DND-41 (cell line): ENCODE measurements at regions not wholly inside any gene's neighbourhood (a gene's known extent, or its start where the extent isn't known, plus 50 kb on each side); places are given as distances from the start of the nearest gene placed in this dataset.

Experiments
- ATAC-seq: fragments of 200-7000 bp; cut with Tn5 transposase; 3 replicates; pipeline ENCODE4 v1.9.1; 2021; ENCODE audit warnings: low read depth; ENCODE audit not compliant: insufficient read depth
- DNase-seq: peaks from one replicate; pipeline ENCODE4 v3.0.0-alpha.2; 2020
- H2AFZ ChIP-seq: 2 replicates; pipeline ENCODE4 v1.6.0; 2012; ENCODE audit warnings: low read depth, low read length
- H3K27ac ChIP-seq: 2 replicates; pipeline ENCODE4 v1.5.1; 2012; ENCODE audit warnings: low read length, inconsistent platforms
- H3K27me3 ChIP-seq: fragments of 200-600 bp; sonication (generic); 2 replicates; pipeline ENCODE4 v1.6.0; 2012; ENCODE audit warnings: low read length, mild to moderate bottlenecking, inconsistent platforms; ENCODE audit not compliant: insufficient read depth, poor library complexity
- H3K36me3 ChIP-seq: 2 replicates; pipeline ENCODE4 v1.5.1; 2012; ENCODE audit warnings: low read length, inconsistent platforms; ENCODE audit not compliant: insufficient read depth
- H3K4me1 ChIP-seq: 2 replicates; pipeline ENCODE4 v1.5.1; 2012; ENCODE audit warnings: mild to moderate bottlenecking, low read length; ENCODE audit not compliant: insufficient read depth
- H3K4me2 ChIP-seq: 2 replicates; pipeline ENCODE4 v1.6.0; 2012; ENCODE audit warnings: mild to moderate bottlenecking, moderate library complexity, low read length, inconsistent platforms; ENCODE audit not compliant: insufficient read depth
- H3K4me3 ChIP-seq, 2 experiments: fragments of 200-600 bp in 1 of 2; shearing (Covaris generic) in 1 of 2; 2 replicates each; pipeline ENCODE4 v1.5.1; 2012 to 2016; ENCODE audit warnings: inconsistent platforms in 2 of 2, low read length in 2 of 2, mild to moderate bottlenecking in 2 of 2, low read depth in 1 of 2, moderate library complexity in 1 of 2
- H3K79me2 ChIP-seq: 2 replicates; pipeline ENCODE4 v1.6.0; 2012; ENCODE audit warnings: low read length, inconsistent platforms; ENCODE audit not compliant: insufficient read depth
- H3K9ac ChIP-seq: 2 replicates; pipeline ENCODE4 v1.6.0; 2012; ENCODE audit warnings: low read depth, mild to moderate bottlenecking, inconsistent platforms, low read length, moderate library complexity
- H3K9me3 ChIP-seq: 2 replicates; pipeline ENCODE4 v1.5.1; 2012; ENCODE audit warnings: low read length, moderate library complexity, mild to moderate bottlenecking, inconsistent platforms; ENCODE audit not compliant: insufficient read depth, severe bottlenecking
- H4K20me1 ChIP-seq: 2 replicates; pipeline ENCODE4 v1.6.0; 2012; ENCODE audit warnings: low read length; ENCODE audit not compliant: insufficient read depth
- EZH2 ChIP-seq: IDR thresholded peaks from 3 replicates; pipeline ENCODE4 v1.6.1; 2012; ENCODE audit warnings: borderline replicate concordance, low read depth, mild to moderate bottlenecking, moderate library complexity, low read length, inconsistent platforms; ENCODE audit not compliant: severe bottlenecking
- TF ChIP-seq, protein P1 (sequence below): IDR thresholded peaks from 2 replicates; pipeline ENCODE4 v1.5.1; 2012; ENCODE audit warnings: borderline replicate concordance, low read length, moderate library complexity, mild to moderate bottlenecking; ENCODE audit not compliant: poor library complexity, severe bottlenecking; ENCODE audit errors: extremely low read depth

DNA sequence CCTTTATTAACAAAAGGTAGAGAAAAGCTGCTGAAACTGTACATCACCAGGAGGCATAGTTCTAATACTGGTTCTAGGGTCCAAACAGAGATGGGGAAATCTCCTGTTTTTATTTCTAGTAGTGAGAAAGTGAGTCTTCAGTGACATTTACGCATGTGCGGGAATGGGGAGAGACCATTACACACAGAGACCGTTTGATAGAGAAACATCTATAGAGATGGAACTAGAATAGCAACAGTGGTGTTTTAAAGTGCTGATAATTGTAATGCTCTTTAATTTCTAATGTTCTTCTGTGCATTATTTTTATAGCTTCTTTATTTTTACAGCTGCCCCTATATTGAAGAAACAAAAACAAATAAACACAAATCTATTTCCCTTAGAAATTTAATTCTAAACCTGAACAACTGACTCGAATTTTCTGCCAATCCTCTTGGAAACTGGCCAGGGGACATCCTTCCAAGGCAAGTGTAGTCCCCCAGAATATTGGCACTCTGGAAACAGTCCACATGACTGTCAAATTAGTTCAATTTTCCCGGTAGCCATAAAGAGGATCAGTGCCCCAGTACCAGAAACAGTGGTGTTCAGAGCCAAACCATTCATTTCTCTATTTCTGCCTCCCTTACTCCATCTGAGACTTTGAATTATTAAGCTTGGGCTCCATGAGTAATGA is 260.9 kb downstream of the ICOS start:
- DNase-seq (no peak), ATAC-seq (no peak)
- Histone ChIP-seq H4K20me1 (no peaks in the 10 kb centered on the region), H3K4me3 (no peak overlapping the region), H3K9ac (no peak overlapping the region), H2AFZ (no peak overlapping the region), H3K36me3 (no peaks in the 10 kb centered on the region), H3K9me3 (no peaks in the 10 kb centered on the region), H3K27ac (no peak overlapping the region), H3K4me1 (no peaks in the 10 kb centered on the region), H3K79me2 (no peaks in the 10 kb centered on the region), H3K4me2 (no peak overlapping the region), H3K27me3 (peaks cover 10% of the 10 kb centered on the region)
- no peak for TF ChIP-seq EZH2
- TF ChIP-seq, protein P1, sequence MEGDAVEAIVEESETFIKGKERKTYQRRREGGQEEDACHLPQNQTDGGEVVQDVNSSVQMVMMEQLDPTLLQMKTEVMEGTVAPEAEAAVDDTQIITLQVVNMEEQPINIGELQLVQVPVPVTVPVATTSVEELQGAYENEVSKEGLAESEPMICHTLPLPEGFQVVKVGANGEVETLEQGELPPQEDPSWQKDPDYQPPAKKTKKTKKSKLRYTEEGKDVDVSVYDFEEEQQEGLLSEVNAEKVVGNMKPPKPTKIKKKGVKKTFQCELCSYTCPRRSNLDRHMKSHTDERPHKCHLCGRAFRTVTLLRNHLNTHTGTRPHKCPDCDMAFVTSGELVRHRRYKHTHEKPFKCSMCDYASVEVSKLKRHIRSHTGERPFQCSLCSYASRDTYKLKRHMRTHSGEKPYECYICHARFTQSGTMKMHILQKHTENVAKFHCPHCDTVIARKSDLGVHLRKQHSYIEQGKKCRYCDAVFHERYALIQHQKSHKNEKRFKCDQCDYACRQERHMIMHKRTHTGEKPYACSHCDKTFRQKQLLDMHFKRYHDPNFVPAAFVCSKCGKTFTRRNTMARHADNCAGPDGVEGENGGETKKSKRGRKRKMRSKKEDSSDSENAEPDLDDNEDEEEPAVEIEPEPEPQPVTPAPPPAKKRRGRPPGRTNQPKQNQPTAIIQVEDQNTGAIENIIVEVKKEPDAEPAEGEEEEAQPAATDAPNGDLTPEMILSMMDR = no peak

DNA sequence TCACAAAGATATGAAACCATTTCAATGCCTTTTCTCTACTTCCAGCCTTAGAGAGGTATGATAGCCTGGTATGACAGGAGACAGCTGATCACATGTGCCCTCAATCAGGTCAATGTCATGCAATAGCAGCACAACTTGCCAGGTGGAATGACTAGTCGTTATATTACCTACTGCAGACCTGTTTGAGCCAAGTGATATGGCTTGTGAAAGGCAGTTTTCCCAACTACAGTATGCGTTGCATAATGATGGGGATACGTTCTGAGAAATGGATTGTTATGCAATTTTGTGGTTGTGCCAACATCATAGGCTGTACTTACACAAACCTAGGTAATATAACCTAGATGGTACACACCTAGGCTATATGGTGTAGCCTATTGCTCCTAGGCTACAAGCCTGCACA is 262.8 kb downstream of the ICOS start:
- Histone ChIP-seq H3K79me2 (no peaks in the 10 kb centered on the region), H3K4me3 (no peak overlapping the region), H3K4me2 (no peak overlapping the region), H3K27me3 (peaks cover 10% of the 10 kb centered on the region), H3K9me3 (no peaks in the 10 kb centered on the region), H3K4me1 (no peaks in the 10 kb centered on the region), H2AFZ (no peak overlapping the region), H3K27ac (no peak overlapping the region), H3K36me3 (no peaks in the 10 kb centered on the region), H3K9ac (no peak overlapping the region), H4K20me1 (no peaks in the 10 kb centered on the region)
- DNase-seq (no peak), ATAC-seq (no peak)
- TF ChIP-seq, protein P1 = no peak
- TF ChIP-seq EZH2 = no peak

DNA sequence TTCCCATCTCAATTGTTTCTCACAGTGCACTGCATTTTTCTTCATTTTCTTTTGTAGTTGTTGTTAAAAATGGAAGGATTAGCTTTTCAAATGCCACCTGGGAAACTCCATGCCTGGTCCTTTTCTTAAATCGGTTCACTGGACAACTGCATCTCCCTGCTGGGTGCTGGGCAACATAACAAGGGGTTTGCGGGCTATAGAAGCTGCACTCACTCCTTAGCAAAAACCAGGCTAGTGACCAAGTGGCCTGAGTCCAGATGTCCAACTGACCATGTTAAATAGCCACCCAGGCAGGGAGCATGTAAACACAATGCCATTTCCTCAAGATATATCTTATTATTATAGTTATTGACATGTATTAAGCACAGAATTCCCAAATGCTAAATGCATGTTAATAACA is 264.9 kb downstream of the ICOS start:
- H3K79me2 ChIP-seq = no peaks in the 10 kb centered on the region
- TF ChIP-seq EZH2 = no peak
- TF ChIP-seq, protein P1 = no peak
- no peak for ATAC-seq
- H3K36me3 ChIP-seq = no peaks in the 10 kb centered on the region
- H3K4me3 ChIP-seq = no peak overlapping the region
- no peak overlapping the region for H3K9ac ChIP-seq
- H3K27me3 ChIP-seq = peaks cover 18% of the 10 kb centered on the region
- H3K4me2 ChIP-seq = no peak overlapping the region
- no peaks in the 10 kb centered on the region for H3K4me1 ChIP-seq
- no peaks in the 10 kb centered on the region for H3K9me3 ChIP-seq
- no peak overlapping the region for H3K27ac ChIP-seq
- DNase-seq = no peak
- no peak overlapping the region for H2AFZ ChIP-seq
- H4K20me1 ChIP-seq = no peaks in the 10 kb centered on the region

DNA sequence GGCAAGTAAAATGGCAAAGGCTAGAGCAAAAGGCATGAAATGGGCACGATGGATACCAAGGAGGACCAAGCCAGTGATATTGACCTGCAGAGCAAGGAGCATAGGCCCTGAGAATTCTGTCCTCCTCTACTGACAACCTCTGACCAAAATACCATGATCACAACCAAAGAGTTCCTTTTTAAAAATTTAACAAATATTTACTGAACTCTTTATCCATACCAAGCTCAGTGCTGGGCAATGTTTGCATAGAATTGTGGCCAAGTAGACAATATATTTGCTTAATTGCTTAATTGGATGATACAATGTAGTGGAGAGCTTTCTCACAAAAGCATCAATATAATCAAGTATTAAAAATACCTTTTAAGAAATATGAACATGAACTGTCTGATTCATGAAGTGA is 265.7 kb downstream of the ICOS start:
- no peaks in the 10 kb centered on the region for H3K4me1 ChIP-seq
- ATAC-seq (no peak), DNase-seq (no peak)
- H4K20me1 ChIP-seq = no peaks in the 10 kb centered on the region
- no peak for TF ChIP-seq EZH2
- TF ChIP-seq, protein P1 = no peak
- no peak overlapping the region for H3K4me2 ChIP-seq
- H3K36me3 ChIP-seq = no peaks in the 10 kb centered on the region
- H3K9ac ChIP-seq = no peak overlapping the region
- H3K27ac ChIP-seq = no peak overlapping the region
- no peak overlapping the region for H3K4me3 ChIP-seq
- H2AFZ ChIP-seq = no peak overlapping the region
- H3K79me2 ChIP-seq = no peaks in the 10 kb centered on the region
- H3K27me3 ChIP-seq = peaks cover 21% of the 10 kb centered on the region
- no peaks in the 10 kb centered on the region for H3K9me3 ChIP-seq
